ENCODE measurements at regions not wholly inside any gene's neighbourhood (a gene's known extent, or its start where the extent isn't known, plus 50 kb on each side); places are given as distances from the start of the nearest gene placed in this dataset.

- no peak for DNase-seq
- no peak overlapping the region for H3K27ac ChIP-seq
- no peaks in the 10 kb centered on the region for H3K27me3 ChIP-seq (ENCODE audit: insufficient read depth, low read depth, severe bottlenecking)
- H3K4me3 ChIP-seq (ENCODE audit: low read depth, low read length), result no peak overlapping the region
- peaks cover 11% of the 10 kb centered on the region for H3K9me3 ChIP-seq (ENCODE audit: severe bottlenecking)
- H3K36me3 ChIP-seq, result no peaks in the 10 kb centered on the region
- TF ChIP-seq CTCF (IDR thresholded peaks at IDR 0.05; ENCODE audit: low read depth, low read length), result no peak
Measured at GRCh38 chr4:148634476-148634875, 192.3 kb upstream of the NR3C2 start.

GRCh38 chr4:148633720-148634119 is 191.5 kb upstream of the NR3C2 start:
- Histone ChIP-seq H3K36me3 (no peaks in the 10 kb centered on the region), H3K9me3 (ENCODE audit: severe bottlenecking) (peaks cover 11% of the 10 kb centered on the region), H3K27ac (no peak overlapping the region), H3K4me3 (ENCODE audit: low read depth, low read length) (no peak overlapping the region), H3K27me3 (ENCODE audit: insufficient read depth, low read depth, severe bottlenecking) (no peaks in the 10 kb centered on the region)
- TF ChIP-seq CTCF (IDR thresholded peaks at IDR 0.05; ENCODE audit: low read depth, low read length), result no peak
- DNase-seq, result no peak

GRCh38 chr4:148632476-148632875 is 190.3 kb upstream of the NR3C2 start:
- H3K36me3 ChIP-seq, result no peaks in the 10 kb centered on the region
- DNase-seq, result no peak
- no peak overlapping the region for H3K27ac ChIP-seq
- H3K9me3 ChIP-seq (ENCODE audit: severe bottlenecking), result peaks cover 4% of the 10 kb centered on the region
- TF ChIP-seq CTCF (IDR thresholded peaks at IDR 0.05; ENCODE audit: low read depth, low read length), result no peak
- no peak overlapping the region for H3K4me3 ChIP-seq (ENCODE audit: low read depth, low read length)
- no peaks in the 10 kb centered on the region for H3K27me3 ChIP-seq (ENCODE audit: insufficient read depth, low read depth, severe bottlenecking)

- no peak for DNase-seq
- no peaks in the 10 kb centered on the region for H3K27me3 ChIP-seq (ENCODE audit: insufficient read depth, low read depth, severe bottlenecking)
Measured at GRCh38 chr4:148630051-148630450, 187.8 kb upstream of the NR3C2 start.

GRCh38 chr4:148618856-148619255 is 176.6 kb upstream of the NR3C2 start:
- no peak overlapping the region for H3K27ac ChIP-seq

More at GRCh38 chr4:148630051-148630450, 187.8 kb upstream of the NR3C2 start:
- Histone ChIP-seq H3K9me3 (ENCODE audit: severe bottlenecking) (peaks cover under 1% of the 10 kb centered on the region), H3K36me3 (no peaks in the 10 kb centered on the region), H3K27ac (no peak overlapping the region), H3K4me3 (ENCODE audit: low read depth, low read length) (no peak overlapping the region)
- no peak for TF ChIP-seq CTCF (IDR thresholded peaks at IDR 0.05; ENCODE audit: low read depth, low read length)

More at GRCh38 chr4:148618856-148619255, 176.6 kb upstream of the NR3C2 start:
- no peak for DNase-seq
- Histone ChIP-seq H3K4me3 (ENCODE audit: low read depth, low read length) (no peak overlapping the region), H3K27me3 (ENCODE audit: insufficient read depth, low read depth, severe bottlenecking) (no peaks in the 10 kb centered on the region), H3K9me3 (ENCODE audit: severe bottlenecking) (no peaks in the 10 kb centered on the region), H3K36me3 (no peaks in the 10 kb centered on the region)
- TF ChIP-seq CTCF (IDR thresholded peaks at IDR 0.05; ENCODE audit: low read depth, low read length), result no peak

Data from WERI-Rb-1 (cell line).